ENCODE measurements at regions not wholly inside any gene's neighbourhood (a gene's known extent, or its start where the extent isn't known, plus 50 kb on each side); places are given as distances from the start of the nearest gene placed in this dataset.

GRCh38 chr10:8133146-8133545, 78.7 kb downstream of the GATA3 start:
- Histone ChIP-seq H3K4me2 (no peak overlapping the region), H3K36me3 (replicated peaks; ENCODE audit: insufficient read depth, low read depth) (no peaks in the 10 kb centered on the region), H3K27ac (no peak overlapping the region), H3K27me3 (no peaks in the 10 kb centered on the region), H3K9me2 (replicated peaks; ENCODE audit: insufficient read depth) (no peaks in the 10 kb centered on the region), H3K4me1 (ENCODE audit: insufficient read depth) (no peaks in the 10 kb centered on the region), H3K4me3 (no peak overlapping the region), H3K9me3 (ENCODE audit: low read depth) (no peaks in the 10 kb centered on the region), H4K20me1 (ENCODE audit: insufficient read depth, poor library complexity, severe bottlenecking) (no peaks in the 10 kb centered on the region), H3K79me2 (no peaks in the 10 kb centered on the region), H2AFZ (no peak overlapping the region)
- WGBS (ENCODE audit: low lambda C conversion rate, missing lambda C conversion rate) = 75% methylated on average over 8 of the region's 8 CpGs
- no peak for TF ChIP-seq EZH2 (IDR thresholded peaks at IDR 0.05; ENCODE audit: borderline replicate concordance)
- no peak for TF ChIP-seq CTCF (IDR thresholded peaks at IDR 0.05; ENCODE audit: poor library complexity)
- TF ChIP-seq EZH2phosphoT487 (IDR thresholded peaks at IDR 0.05; ENCODE audit: low read depth, severe bottlenecking, unreplicated experiment) = no peak
- DNase-seq (ENCODE audit: low spot score) = no peak

- Histone ChIP-seq H3K4me1 (ENCODE audit: insufficient read depth) (no peaks in the 10 kb centered on the region), H3K36me3 (replicated peaks; ENCODE audit: insufficient read depth, low read depth) (no peaks in the 10 kb centered on the region), H3K4me2 (no peak overlapping the region), H3K27me3 (no peaks in the 10 kb centered on the region), H3K9me3 (ENCODE audit: low read depth) (no peaks in the 10 kb centered on the region), H3K79me2 (no peaks in the 10 kb centered on the region), H3K27ac (no peak overlapping the region), H3K9me2 (replicated peaks; ENCODE audit: insufficient read depth) (no peaks in the 10 kb centered on the region), H2AFZ (no peak overlapping the region), H3K4me3 (no peak overlapping the region), H4K20me1 (ENCODE audit: insufficient read depth, poor library complexity, severe bottlenecking) (no peaks in the 10 kb centered on the region)
- no peak for TF ChIP-seq EZH2 (IDR thresholded peaks at IDR 0.05; ENCODE audit: borderline replicate concordance)
- TF ChIP-seq CTCF (IDR thresholded peaks at IDR 0.05; ENCODE audit: poor library complexity) = no peak
- TF ChIP-seq EZH2phosphoT487 (IDR thresholded peaks at IDR 0.05; ENCODE audit: low read depth, severe bottlenecking, unreplicated experiment) = no peak
- no peak for DNase-seq (ENCODE audit: low spot score)
- WGBS (ENCODE audit: low lambda C conversion rate, missing lambda C conversion rate) = 88% methylated on average over 2 of the region's 2 CpGs
These were observed 82.2 kb downstream of the GATA3 start for GRCh38 chr10:8136736-8137135.

- Histone ChIP-seq H3K36me3 (replicated peaks; ENCODE audit: insufficient read depth, low read depth) (no peaks in the 10 kb centered on the region), H3K9me2 (replicated peaks; ENCODE audit: insufficient read depth) (no peaks in the 10 kb centered on the region), H2AFZ (no peak overlapping the region), H4K20me1 (ENCODE audit: insufficient read depth, poor library complexity, severe bottlenecking) (no peaks in the 10 kb centered on the region), H3K27ac (no peak overlapping the region), H3K79me2 (no peaks in the 10 kb centered on the region), H3K9me3 (ENCODE audit: low read depth) (no peaks in the 10 kb centered on the region), H3K4me2 (no peak overlapping the region), H3K4me3 (no peak overlapping the region), H3K27me3 (no peaks in the 10 kb centered on the region), H3K4me1 (ENCODE audit: insufficient read depth) (no peaks in the 10 kb centered on the region)
- DNase-seq (ENCODE audit: low spot score) = no peak
- 92% methylated on average over 6 of the region's 6 CpGs for WGBS (ENCODE audit: low lambda C conversion rate, missing lambda C conversion rate)
- TF ChIP-seq CTCF (IDR thresholded peaks at IDR 0.05; ENCODE audit: poor library complexity) (no peak), EZH2 (IDR thresholded peaks at IDR 0.05; ENCODE audit: borderline replicate concordance) (no peak), EZH2phosphoT487 (IDR thresholded peaks at IDR 0.05; ENCODE audit: low read depth, severe bottlenecking, unreplicated experiment) (no peak)
These were observed 82.8 kb downstream of the GATA3 start for GRCh38 chr10:8137272-8137681.

- no peaks in the 10 kb centered on the region for H3K9me3 ChIP-seq (ENCODE audit: low read depth)
- no peaks in the 10 kb centered on the region for H3K4me1 ChIP-seq (ENCODE audit: insufficient read depth)
- no peak overlapping the region for H3K27ac ChIP-seq
- H2AFZ ChIP-seq = no peak overlapping the region
- no peaks in the 10 kb centered on the region for H4K20me1 ChIP-seq (ENCODE audit: insufficient read depth, poor library complexity, severe bottlenecking)
- H3K27me3 ChIP-seq = no peaks in the 10 kb centered on the region
- no peak for TF ChIP-seq EZH2phosphoT487 (IDR thresholded peaks at IDR 0.05; ENCODE audit: low read depth, severe bottlenecking, unreplicated experiment)
- no peak for TF ChIP-seq EZH2 (IDR thresholded peaks at IDR 0.05; ENCODE audit: borderline replicate concordance)
- TF ChIP-seq CTCF (IDR thresholded peaks at IDR 0.05; ENCODE audit: poor library complexity) = no peak
- no peaks in the 10 kb centered on the region for H3K9me2 ChIP-seq (replicated peaks; ENCODE audit: insufficient read depth)
- WGBS (ENCODE audit: low lambda C conversion rate, missing lambda C conversion rate) = 91% methylated on average over 6 of the region's 6 CpGs
- H3K79me2 ChIP-seq = no peaks in the 10 kb centered on the region
- H3K4me2 ChIP-seq = no peak overlapping the region
- H3K4me3 ChIP-seq = no peak overlapping the region
- no peak for DNase-seq (ENCODE audit: low spot score)
- no peaks in the 10 kb centered on the region for H3K36me3 ChIP-seq (replicated peaks; ENCODE audit: insufficient read depth, low read depth)
These were observed 83.2 kb downstream of the GATA3 start for GRCh38 chr10:8137726-8138125.
